NOMO-1 treated with DMSO at 0.1 percent for 48 hours (cell line): ENCODE measurements at regions not wholly inside any gene's neighbourhood (a gene's known extent, or its start where the extent isn't known, plus 50 kb on each side); places are given as distances from the start of the nearest gene placed in this dataset.
"Not testable (repeated sequence)": the region's sequence is repeated elsewhere in the genome, so short reads cannot be mapped to it uniquely, and the experiment has no call there.

Source experiments
- DNase-seq: peaks from one replicate; lab custom pipeline; 2025; ENCODE audit not compliant: unreplicated experiment; lab: John Stamatoyannopoulos, UW

DNA sequence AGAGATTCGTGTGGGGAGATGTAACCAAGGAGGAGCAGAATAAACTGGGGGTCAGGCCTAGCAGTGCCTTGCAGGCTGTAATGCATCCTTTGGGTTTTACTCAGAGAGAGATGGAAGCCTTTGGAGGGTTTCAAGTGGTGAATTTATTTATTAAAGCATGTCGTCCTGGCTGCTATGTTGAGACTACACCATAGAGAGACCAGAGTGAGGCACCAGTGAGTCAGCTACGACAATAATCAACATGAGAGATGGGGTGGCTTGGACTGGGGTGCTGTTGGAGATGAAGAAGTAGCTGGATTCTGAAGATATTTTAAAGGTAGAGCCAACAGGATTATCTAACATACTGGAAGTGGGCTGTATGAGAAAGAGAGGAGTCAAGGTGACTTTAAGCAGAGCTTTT, 335.3 kb upstream of the ARHGEF26 start:
- DNase-seq = no peak

DNA sequence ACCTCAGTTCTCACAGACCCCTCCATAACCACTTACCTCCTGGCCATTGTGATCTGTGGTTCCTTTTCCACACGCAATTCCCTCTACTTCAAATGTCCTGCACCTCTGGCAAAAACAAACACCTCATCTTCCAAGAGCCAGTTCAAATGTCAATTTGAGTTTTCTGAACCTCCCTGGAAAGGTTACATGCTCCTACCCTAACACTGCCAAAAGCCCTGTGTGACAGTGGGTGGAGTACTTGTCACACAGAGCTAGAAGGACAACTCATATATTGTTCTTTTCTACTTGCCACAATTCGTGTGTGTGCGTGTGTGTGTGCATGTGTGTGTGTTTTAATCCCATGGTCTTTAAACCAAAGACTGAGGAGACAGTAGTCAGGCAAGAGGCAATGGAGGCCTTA, 331.8 kb upstream of the ARHGEF26 start:
- DNase-seq = no peak

DNA sequence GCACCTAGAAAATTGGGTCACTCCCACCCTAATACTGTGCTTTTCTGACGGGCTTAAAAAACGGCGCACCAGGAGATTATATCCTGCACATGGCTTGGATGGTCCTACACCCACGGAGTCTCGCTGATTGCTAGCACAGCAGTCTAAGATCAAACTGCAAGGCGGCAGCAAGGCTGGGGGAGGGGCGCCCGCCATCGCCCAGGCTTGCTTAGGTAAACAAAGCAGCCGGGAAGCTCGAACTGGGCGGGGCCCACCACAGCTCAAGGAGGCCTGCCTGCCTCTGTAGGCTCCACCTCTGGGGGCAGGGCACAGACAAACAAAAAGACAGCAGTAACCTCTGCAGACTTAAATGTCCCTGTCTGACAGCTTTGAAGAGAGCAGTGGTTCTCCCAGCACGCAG, 324.1 kb upstream of the ARHGEF26 start:
- not testable (repeated sequence) for DNase-seq

DNA sequence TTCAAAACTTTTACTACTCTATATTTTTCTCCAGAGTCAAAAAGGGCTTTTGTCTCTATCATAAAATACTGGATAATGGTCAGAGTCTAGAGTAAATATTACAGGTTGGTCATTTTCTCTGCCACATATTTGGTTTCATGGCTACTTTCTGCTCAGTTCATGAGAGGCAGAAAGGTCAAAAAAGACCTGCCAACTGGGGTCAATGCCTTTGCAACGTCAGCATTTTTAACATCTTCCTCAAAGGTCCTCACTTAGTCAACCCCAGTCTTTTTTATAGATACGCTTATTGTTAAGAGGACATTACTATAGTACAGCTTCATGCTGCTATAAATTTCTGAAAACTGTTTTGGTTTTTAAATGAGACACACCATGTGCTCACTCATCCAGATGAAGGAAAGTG, 312.1 kb upstream of the ARHGEF26 start:
- DNase-seq = no peak

DNA sequence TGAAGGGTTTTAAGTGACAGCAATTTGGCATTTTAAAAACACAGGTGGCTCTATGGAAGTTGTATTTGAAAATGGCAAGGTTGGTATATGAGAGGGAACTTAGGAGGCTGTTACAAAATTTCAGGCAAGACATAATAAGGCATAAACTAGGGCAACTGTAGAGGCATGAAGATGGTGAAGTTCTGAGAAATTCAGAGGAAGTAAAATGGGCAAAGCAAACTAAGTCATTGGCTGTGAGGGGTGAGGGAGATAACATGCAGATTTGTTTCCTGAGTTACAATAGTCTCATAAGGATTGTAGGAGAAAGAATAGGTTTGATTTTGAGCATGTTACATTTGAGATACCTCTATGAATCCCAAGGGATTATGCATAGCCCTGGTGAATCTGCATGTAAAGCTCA, 302.9 kb upstream of the ARHGEF26 start:
- DNase-seq = no peak

DNA sequence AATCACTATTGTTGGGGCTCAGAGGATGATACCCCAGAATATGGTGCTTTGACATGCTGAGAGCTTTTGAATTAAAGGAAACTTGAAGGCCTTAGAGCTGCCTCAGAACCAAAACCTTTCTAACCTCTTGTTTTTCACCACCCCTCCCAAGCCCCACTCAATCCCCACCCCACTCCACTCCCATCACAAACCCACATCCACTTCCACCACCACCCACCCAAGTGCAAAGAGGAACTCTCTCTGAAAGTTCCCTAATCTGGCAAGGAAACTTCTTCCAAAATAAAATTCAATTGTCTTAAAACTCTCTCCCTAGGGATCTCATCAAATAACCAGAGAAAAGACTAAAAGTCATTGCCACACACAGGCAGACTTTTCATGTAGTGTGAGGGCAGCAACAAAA, 301.2 kb upstream of the ARHGEF26 start:
- no peak for DNase-seq

GRCh38 chr3:153828346-153828745, 292.8 kb upstream of the ARHGEF26 start:
- DNase-seq = not testable (repeated sequence)

DNA sequence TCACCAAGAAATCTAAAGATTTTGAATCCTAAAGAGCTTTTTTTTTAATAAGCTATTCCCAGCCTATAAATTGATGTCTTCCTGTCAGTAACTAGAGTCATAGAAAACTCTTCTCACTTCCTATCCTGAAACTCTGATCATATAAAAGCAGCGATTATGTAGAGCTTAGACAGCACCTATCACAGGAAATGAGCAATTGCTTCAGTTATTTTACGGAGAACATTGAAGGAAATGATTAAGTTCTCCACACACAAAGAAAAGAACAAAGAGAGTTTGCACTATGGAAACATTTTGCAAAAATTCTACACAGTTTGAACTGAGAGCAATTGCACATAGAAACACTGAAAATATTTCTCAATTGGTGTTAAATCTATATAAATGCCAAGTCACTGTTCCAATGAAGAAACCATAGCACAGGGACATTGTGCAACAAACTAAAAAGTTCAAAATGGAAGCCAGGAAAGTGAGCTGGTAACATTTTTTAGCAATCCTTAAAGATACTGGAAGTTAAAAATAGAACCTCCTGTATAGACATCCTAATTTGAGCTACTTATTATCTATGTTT, 291.5 kb upstream of the ARHGEF26 start:
- peak; percentile 69 for DNase-seq

DNA sequence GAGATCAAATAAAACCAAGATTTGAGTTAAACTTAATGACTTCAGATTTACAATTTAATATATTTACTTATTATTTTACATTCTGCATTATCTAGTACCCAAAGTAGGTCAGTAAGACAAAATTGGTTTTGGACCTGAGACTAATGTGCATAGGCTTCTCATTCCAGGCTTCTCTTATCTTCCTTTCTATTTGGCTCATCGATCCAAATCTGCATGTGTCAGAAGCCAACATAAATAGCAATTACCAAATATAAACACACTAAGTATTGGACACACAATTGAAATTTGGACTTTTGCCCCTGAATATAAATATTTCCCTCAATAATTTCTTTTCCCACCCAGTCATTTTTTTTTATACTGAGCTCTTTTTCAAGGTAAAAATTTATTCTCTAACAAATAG, 290.6 kb upstream of the ARHGEF26 start:
- no peak for DNase-seq

DNA sequence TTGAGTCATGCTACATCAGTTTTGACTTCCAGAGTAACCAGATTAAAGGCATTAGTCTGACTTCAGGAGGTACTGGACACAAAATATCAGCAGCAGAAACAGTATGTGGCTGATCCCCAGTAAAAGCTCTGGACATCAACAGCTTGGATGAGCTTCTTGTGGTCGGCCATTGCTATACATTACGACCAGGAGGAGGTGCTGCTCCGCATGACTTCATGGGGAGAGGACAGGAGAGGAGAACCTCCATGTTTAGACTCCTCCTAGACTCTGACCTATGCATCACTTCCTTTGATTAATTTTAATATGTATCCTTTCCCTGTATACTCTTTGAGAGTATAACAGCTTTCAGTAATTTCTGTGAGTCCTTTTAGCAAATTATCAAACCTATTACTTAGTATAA, 285.6 kb upstream of the ARHGEF26 start:
- DNase-seq = no peak

GRCh38 chr3:153840487-153840886, 280.7 kb upstream of the ARHGEF26 start:
- DNase-seq = no peak

GRCh38 chr3:153843994-153844393, 277.2 kb upstream of the ARHGEF26 start:
- DNase-seq = no peak

DNA sequence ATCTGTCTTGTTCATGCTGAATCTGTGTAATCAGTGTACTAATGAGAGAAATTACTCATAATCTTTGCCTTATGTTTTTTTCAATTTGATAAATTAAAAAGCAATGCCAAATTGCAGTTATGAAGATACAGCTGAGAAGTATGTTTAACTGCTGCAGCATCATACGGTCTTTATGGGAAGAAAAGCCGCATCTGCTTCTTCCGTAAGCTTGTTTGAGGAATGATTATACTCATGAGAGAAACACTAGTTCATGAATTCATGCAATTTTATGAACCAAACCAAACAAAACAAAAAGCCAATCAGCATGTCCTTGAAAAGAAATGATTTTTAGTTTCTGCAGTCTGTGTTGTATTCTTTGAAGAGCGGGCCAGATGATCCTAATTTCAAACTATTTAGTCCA, 275.9 kb upstream of the ARHGEF26 start:
- DNase-seq = no peak

- no peak for DNase-seq
Observed at GRCh38 chr3:153848702-153849101, 272.5 kb upstream of the ARHGEF26 start.

- no peak for DNase-seq
Observed at GRCh38 chr3:153852355-153852754, 268.8 kb upstream of the ARHGEF26 start.

DNA sequence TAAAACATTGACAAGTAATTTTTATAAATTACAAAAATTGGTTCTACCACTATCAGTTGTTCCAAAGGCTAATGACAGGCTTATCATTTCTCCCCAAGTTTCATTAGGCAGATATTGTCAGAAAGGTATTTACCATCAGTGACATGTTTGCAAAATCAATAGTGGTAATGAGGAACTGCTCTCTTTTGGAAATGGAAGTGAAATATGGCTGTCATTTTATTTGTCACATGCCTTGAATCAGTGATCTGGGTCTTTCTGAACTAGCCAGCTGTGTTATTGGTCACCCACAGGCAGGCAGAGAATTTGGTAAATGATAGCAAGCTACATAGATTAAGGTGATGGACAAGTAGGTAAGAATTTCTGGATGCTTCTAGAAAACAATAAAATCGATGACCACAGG, 268.0 kb upstream of the ARHGEF26 start:
- DNase-seq = peak; percentile 6

GRCh38 chr3:153855772-153856171, 265.4 kb upstream of the ARHGEF26 start:
- DNase-seq = no peak

- DNase-seq = no peak
Observed at GRCh38 chr3:153856932-153857331, 264.3 kb upstream of the ARHGEF26 start.

DNA sequence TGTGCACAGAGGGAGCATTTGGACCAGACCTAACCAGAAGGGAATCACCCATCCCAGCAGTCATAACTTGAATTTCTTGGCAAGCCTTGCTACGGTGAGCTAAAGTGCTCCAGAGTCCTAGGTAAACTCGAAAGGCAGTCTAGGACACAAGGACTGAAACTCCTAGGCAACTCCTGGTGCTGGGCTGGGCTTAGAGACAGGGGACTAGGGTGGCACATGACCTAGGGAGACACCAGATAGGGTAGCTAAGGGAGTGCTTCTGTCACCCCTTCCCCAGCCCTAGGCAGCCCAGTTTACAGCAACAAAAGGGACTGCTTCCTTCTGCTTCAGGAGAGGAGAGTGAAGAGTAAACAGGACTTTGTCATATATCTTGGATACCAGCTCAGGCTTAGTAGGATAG, 256.4 kb upstream of the ARHGEF26 start:
- no peak for DNase-seq

GRCh38 chr3:153866901-153867300, 254.3 kb upstream of the ARHGEF26 start:
- DNase-seq = no peak

DNA sequence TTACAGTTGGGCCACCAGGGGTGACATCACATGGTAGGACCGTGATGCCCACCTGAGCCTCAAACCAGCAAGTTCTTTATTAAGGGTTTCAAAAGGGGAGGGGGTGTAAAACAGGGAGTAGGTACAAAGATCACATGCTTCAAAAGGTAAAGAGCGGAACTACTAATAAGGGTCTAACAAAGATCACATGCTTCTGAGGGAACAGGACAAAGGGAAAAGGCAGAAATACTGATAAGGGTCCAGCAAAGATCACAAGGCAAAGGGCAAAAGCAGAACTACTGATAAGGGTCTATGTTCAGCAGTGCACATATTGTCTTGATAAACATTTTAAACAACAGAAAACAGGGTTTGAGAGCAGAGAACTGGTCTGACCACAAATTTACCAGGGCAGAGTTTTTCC, 246.8 kb upstream of the ARHGEF26 start:
- DNase-seq = not testable (repeated sequence)

DNA sequence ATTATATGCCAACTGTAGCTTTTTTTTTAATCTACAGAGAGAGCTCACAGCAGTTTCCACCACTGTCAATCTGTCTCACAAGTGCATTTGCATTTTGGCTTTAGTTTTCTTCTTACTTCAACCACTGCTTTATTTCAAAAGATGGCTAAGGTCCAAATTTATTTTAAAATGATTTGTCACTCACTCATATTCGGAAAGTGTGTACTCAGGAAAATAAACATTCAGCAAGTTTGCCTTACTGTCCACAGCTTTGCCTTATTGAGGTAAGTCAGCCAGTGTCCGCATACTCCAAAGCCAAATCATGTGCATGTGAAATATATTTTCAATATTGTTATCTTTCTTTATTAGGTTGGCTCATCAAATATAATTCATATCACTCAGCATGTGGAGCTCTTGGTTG, 240.7 kb upstream of the ARHGEF26 start:
- DNase-seq = no peak

- no peak for DNase-seq
Observed at GRCh38 chr3:153881201-153881600, 240.0 kb upstream of the ARHGEF26 start.

DNA sequence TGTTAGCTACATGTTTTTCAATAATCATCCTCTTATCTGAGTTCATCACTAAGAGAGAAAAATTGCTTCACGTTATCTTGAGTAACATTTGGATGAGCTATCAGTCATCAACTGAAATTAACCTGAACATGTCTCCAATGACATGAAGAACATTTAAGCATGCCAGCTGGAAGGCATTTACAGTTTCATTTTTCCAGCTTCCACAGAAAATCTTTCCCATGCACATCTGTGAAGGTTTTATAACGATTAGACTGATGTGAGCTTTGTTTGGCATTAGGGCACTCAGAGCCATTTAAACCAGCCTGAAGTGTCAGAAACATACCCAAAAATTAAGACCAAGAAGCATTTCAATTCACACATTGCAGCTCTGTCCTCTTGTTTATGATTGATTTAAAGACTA, 235.8 kb upstream of the ARHGEF26 start:
- no peak for DNase-seq
